NCI-H2029 treated with DMSO at 0.1 percent for 48 hours (cell line): ENCODE measurements at regions not wholly inside any gene's neighbourhood (a gene's known extent, or its start where the extent isn't known, plus 50 kb on each side); places are given as distances from the start of the nearest gene placed in this dataset.

Experiments
- DNase-seq: peaks from one replicate; lab custom pipeline; 2025; lab: John Stamatoyannopoulos, UW

GRCh38 chr4:181959121-181959520, 284.1 kb upstream of the TENM3 start:
- DNase-seq: no peak

GRCh38 chr4:181960384-181960783, 282.8 kb upstream of the TENM3 start:
- no peak for DNase-seq

GRCh38 chr4:181962321-181962720, 280.9 kb upstream of the TENM3 start:
- no peak for DNase-seq

- no peak for DNase-seq
Observed at GRCh38 chr4:181964731-181965130, 278.5 kb upstream of the TENM3 start.

- no peak for DNase-seq
Observed at GRCh38 chr4:181966104-181966551, 277.1 kb upstream of the TENM3 start.

GRCh38 chr4:181967401-181967800, 275.8 kb upstream of the TENM3 start:
- DNase-seq: no peak

- no peak for DNase-seq
Observed at GRCh38 chr4:181968371-181968770, 274.8 kb upstream of the TENM3 start.

GRCh38 chr4:181969151-181969550, 274.1 kb upstream of the TENM3 start:
- DNase-seq: no peak

GRCh38 chr4:181970366-181970765, 272.8 kb upstream of the TENM3 start:
- no peak for DNase-seq

GRCh38 chr4:181971411-181971810, 271.8 kb upstream of the TENM3 start:
- DNase-seq: no peak

- no peak for DNase-seq
Observed at GRCh38 chr4:181971973-181972372, 271.2 kb upstream of the TENM3 start.

GRCh38 chr4:181976764-181977163, 266.4 kb upstream of the TENM3 start:
- DNase-seq: no peak

GRCh38 chr4:181982437-181982836, 260.8 kb upstream of the TENM3 start:
- DNase-seq: no peak

GRCh38 chr4:181982856-181983255, 260.3 kb upstream of the TENM3 start:
- no peak for DNase-seq

GRCh38 chr4:181987392-181987791, 255.8 kb upstream of the TENM3 start:
- DNase-seq: no peak

GRCh38 chr4:181989071-181989470, 254.1 kb upstream of the TENM3 start:
- DNase-seq: no peak

- no peak for DNase-seq
Observed at GRCh38 chr4:181991369-181992108, 251.7 kb upstream of the TENM3 start.

- no peak for DNase-seq
Observed at GRCh38 chr4:181998398-181999295, 244.6 kb upstream of the TENM3 start.

- DNase-seq: no peak
Observed at GRCh38 chr4:182000077-182000476, 243.1 kb upstream of the TENM3 start.

- DNase-seq: no peak
Observed at GRCh38 chr4:182010876-182011275, 232.3 kb upstream of the TENM3 start.

GRCh38 chr4:182014164-182014563, 229.0 kb upstream of the TENM3 start:
- no peak for DNase-seq

GRCh38 chr4:182015014-182015413, 228.2 kb upstream of the TENM3 start:
- no peak for DNase-seq

- no peak for DNase-seq
Observed at GRCh38 chr4:182015893-182016292, 227.3 kb upstream of the TENM3 start.
